SK-N-MC (cell line): ENCODE measurements at regions not wholly inside any gene's neighbourhood (a gene's known extent, or its start where the extent isn't known, plus 50 kb on each side); places are given as distances from the start of the nearest gene placed in this dataset.
A peak's percentile ranks its signal among the peaks of the same experiment; 100 is the strongest.

Experiments used
- DNase-seq: peaks from one replicate; pipeline ENCODE4 v3.0.0-alpha.2; 2011; ENCODE audit warnings: low read depth, low spot score
- H3K27ac ChIP-seq: fragments of 200-600 bp; sonication (generic); 2 replicates; pipeline ENCODE4 v1.5.1; 2016; ENCODE audit warnings: mixed run types
- H3K36me3 ChIP-seq: fragments of 200-600 bp; sonication (generic); 2 replicates; pipeline ENCODE4 v1.6.1; 2017; ENCODE audit warnings: antibody characterized with exemption, low read length, mixed read lengths; ENCODE audit not compliant: insufficient read depth
- H3K4me3 ChIP-seq: fragments of 200-600 bp; sonication (generic); 2 replicates; pipeline ENCODE4 v1.5.1; 2016
- H3K9ac ChIP-seq: fragments of 200-600 bp; sonication (generic); 2 replicates; pipeline ENCODE4 v1.8.0; 2017; ENCODE audit warnings: mixed run types, mixed read lengths; ENCODE audit not compliant: insufficient read length
- H3K9me3 ChIP-seq: fragments of 200-600 bp; sonication (generic); 2 replicates; pipeline ENCODE4 v1.6.1; 2017; ENCODE audit warnings: low read depth, mild to moderate bottlenecking, antibody characterized with exemption, low read length, moderate library complexity, mixed read lengths
- EZH2 ChIP-seq: fragments of 200-600 bp; sonication (generic); IDR thresholded peaks from one replicate; pipeline ENCODE4 v1.6.1; 2017; ENCODE audit warnings: antibody characterized with exemption
- FOXP2 ChIP-seq: optimal IDR thresholded peaks from 2 replicates; pipeline ENCODE3; 2011; ENCODE audit warnings: mild to moderate bottlenecking, moderate library complexity; ENCODE audit not compliant: insufficient read depth; ENCODE audit errors: extremely low read length, control extremely low read depth
- POLR2AphosphoS5 ChIP-seq: IDR thresholded peaks from 2 replicates; pipeline ENCODE4 v1.6.1; 2012; ENCODE audit warnings: mild to moderate bottlenecking, low read depth, low read length, borderline replicate concordance

DNA sequence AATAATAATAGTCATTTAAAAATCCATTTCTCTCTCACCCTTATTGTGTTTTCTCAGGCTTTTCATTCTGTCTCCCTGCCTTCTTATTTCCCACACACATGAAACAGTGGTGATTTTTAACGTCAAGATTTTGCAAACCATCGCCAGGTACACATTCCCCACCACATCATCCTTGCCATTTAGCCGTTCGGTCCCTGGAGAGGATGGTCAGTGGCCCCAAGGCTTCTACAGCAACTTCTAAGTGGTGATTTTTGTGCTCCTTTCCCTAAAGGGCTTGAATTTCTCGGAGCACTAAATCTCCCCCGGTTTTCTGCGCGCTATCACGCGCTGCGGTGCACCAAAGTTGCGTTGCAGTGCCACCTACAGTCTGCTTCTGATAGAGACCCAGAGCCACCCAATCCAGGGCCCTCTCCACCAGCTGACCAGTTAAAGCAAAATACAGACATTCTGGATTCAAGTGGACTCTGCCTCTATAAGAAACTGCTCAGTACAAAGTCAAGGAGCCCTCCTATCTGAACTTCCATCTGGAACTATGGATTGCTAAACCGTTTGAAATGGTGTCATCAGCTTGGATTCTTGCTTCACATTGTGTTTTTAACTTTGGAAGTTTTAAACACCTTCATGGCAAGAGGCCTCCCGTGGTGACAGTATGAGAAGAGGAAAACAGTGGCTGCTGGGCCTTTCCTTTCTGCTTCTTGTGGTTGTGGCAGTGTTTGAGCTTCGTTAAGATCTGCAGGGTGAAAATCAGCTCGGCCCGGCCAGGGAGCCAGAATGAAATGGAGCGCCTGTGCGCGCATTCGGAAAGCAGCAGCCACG is 234.0 kb downstream of the SPTSSA start:
- no peak overlapping the region for H3K9ac ChIP-seq
- H3K4me3 ChIP-seq, result no peak overlapping the region
- DNase-seq, result no peak
- H3K27ac ChIP-seq, result no peak overlapping the region
- no peaks in the 10 kb centered on the region for H3K9me3 ChIP-seq
- TF ChIP-seq POLR2AphosphoS5, result no peak
- no peak for TF ChIP-seq EZH2
- TF ChIP-seq FOXP2, result no peak
- H3K36me3 ChIP-seq, result no peaks in the 10 kb centered on the region

DNA sequence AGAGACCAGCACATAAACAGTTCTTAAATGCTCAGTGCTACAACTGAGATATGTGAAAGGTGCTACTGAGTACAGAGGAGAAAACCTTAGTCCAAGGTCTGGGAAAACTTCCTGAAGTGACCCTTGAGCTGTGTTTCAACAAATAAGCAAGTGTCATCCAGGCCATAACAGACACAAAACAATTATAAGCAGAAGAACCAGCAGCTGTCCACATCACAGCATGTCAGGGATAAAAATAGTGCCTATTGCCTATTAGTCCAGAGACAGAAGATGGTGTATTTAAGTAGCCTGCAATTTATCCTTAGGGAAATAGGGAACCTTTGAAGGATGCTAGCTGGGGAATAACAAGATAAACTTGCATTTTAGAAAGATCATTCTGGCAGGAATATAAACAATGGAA is 237.8 kb downstream of the SPTSSA start:
- Histone ChIP-seq H3K27ac (no peak overlapping the region), H3K4me3 (no peak overlapping the region), H3K9ac (no peak overlapping the region), H3K36me3 (no peaks in the 10 kb centered on the region), H3K9me3 (no peaks in the 10 kb centered on the region)
- TF ChIP-seq EZH2 (no peak), POLR2AphosphoS5 (no peak), FOXP2 (no peak)
- DNase-seq, result no peak

DNA sequence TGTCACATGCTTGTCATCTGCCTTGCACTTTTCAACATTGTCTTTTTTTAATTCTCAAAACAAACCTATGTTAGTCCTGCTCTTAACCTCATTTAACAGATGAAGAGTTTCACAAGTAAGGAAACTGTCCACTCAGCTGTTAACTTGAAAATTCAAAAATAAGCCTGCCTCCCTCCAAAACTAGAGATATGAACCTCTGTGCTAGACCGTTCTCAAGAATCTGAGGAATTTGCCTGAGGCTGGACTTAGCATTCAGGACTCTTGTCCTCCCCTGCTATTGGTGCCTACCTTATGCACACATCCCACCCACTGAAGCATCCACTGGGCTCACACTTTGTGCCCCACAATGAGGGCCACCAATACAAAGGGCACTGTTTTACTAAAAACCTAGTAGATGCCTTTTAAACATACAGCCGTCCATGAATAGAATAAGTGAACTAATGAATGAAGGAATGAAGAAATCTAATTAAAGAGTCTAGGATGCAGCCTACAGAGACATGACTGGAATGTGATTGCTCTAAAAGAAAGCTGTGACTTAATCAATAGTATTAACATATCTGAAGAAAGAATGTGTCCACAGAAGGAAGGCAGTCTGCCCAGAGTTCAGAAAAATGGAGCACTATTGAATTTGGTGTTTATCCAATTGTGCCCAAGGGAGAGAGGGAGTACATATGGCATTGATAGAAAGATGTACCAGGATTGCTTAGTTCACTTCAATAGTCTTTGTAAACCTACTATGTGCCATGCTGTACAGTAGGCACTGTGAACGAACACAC is 238.5 kb downstream of the SPTSSA start:
- Histone ChIP-seq H3K36me3 (no peaks in the 10 kb centered on the region), H3K27ac (no peak overlapping the region), H3K4me3 (no peak overlapping the region), H3K9me3 (no peaks in the 10 kb centered on the region), H3K9ac (no peak overlapping the region)
- DNase-seq, result no peak
- TF ChIP-seq POLR2AphosphoS5, result no peak
- TF ChIP-seq EZH2, result no peak
- TF ChIP-seq FOXP2, result no peak

DNA sequence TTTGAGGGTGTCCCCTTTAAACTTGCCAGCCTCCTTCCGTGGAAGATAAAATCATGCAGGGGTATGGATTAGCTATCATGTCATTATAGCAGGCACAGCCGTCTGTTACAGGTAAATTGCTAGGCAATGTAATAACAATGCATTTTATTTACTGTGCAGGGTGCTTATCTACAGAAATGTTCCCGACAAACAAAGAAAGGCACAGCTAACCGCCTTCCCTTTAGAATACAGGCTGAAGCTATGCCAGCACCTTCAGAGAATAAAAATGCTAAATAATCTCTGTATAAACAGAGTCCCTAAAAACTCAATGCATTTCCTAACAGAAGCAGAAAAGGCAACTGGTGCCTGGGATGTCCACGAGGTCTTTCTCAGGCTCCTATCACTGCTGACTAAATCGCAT is 239.2 kb downstream of the SPTSSA start:
- no peaks in the 10 kb centered on the region for H3K9me3 ChIP-seq
- DNase-seq, result no peak
- TF ChIP-seq FOXP2 (no peak), EZH2 (peak; percentile 52)

DNA sequence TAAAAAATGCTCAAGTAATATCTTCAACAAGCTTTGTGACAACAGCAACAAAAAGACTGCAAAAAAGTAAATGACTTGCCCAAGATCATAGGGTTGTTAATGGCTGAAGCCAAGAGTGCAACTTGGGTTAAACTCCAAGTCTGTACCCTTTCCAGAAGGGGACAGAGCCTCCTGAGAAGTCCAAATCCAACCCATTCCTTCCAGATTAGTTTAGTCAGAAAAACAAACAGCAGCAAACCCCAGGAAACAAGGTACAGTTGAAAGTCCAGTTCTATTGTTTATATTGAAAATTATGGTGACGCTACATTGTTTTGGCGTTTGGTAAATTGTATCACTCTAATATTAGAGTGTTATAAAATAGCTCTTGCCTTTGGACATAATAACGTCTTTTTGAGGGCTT is 239.9 kb downstream of the SPTSSA start:
- Histone ChIP-seq H3K27ac (no peak overlapping the region), H3K9ac (no peak overlapping the region), H3K9me3 (no peaks in the 10 kb centered on the region), H3K36me3 (no peaks in the 10 kb centered on the region), H3K4me3 (no peak overlapping the region)
- TF ChIP-seq POLR2AphosphoS5 (no peak), FOXP2 (no peak), EZH2 (no peak)
- no peak for DNase-seq

More for the DNA sequence above, 239.2 kb downstream of the SPTSSA start:
- H3K27ac ChIP-seq, result no peak overlapping the region
- H3K4me3 ChIP-seq, result no peak overlapping the region
- H3K36me3 ChIP-seq, result no peaks in the 10 kb centered on the region
- no peak overlapping the region for H3K9ac ChIP-seq

DNA sequence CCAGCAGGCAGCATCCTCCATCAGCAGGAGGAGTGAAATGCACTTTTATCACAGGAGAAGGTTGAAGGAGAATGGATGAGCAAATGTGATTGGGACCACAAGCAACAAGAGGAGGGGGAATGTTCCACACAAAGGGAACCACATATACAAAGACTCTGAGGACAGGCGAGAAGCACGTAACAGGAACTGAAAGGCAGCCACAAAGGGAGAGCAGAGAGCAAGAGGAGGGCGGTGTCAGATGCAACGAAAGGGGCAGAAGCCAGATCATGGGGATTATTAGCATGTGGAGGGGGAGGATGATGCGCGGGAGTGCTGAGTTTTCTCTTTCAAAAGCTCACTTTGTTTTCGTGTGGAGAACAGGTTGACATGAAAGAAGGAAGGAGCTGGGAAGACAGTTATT is 241.1 kb downstream of the SPTSSA start:
- no peaks in the 10 kb centered on the region for H3K9me3 ChIP-seq
- no peak for DNase-seq
- H3K36me3 ChIP-seq, result no peaks in the 10 kb centered on the region
- no peak overlapping the region for H3K27ac ChIP-seq
- TF ChIP-seq FOXP2 (no peak), EZH2 (no peak), POLR2AphosphoS5 (no peak)
- H3K9ac ChIP-seq, result no peak overlapping the region
- H3K4me3 ChIP-seq, result no peak overlapping the region

DNA sequence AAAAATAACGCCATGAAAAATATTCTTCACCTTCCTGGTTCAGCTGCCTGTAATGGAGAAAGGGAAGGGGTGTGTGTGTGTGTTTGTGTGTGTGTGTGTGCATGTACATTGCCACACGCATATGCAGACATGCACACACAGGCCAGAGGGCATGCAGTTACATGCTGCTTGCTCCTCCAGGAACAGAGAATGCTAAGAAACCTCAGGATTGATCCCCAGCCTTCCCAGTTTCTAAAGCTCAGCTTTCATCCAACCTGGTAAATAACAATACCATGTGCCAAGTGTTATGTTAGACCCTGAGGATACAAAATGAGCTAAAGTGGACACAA is 241.7 kb downstream of the SPTSSA start:
- Histone ChIP-seq H3K27ac (no peak overlapping the region), H3K9me3 (no peaks in the 10 kb centered on the region), H3K36me3 (no peaks in the 10 kb centered on the region), H3K4me3 (no peak overlapping the region), H3K9ac (no peak overlapping the region)
- TF ChIP-seq FOXP2, result no peak
- TF ChIP-seq EZH2, result no peak
- TF ChIP-seq POLR2AphosphoS5, result no peak
- DNase-seq, result no peak

DNA sequence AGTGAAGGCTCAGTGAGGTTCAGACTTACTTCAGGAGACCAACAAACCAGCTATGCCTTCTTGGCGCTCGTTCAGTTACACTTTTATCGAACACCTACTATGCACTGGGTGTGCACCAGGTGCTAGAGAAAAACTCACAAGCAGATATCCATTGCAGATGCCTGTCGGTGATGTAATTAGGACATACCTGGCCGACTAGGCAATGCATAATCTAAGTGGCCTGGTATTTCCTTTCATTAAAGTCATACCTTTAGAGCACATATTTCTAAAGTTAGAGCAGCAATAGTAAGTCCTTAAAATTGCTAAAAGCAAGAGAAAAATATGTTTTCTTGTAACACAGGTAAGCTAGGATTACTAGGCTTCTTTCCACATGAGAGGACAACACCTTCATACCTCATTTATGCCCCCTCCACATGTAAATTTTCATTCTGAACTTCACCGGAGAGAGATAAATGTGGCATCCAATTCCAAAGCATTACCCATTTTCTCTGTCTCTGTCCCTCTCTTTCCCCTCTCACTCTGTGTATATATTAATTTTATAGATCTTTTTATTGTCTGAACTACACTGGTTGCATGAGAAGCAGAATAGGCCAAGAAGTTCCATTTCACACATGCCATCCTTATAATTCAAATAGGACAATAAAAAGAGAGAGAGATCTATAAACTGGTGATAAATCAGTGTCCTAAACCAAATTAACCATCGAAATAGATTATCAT is 242.2 kb downstream of the SPTSSA start:
- no peaks in the 10 kb centered on the region for H3K9me3 ChIP-seq
- no peak overlapping the region for H3K27ac ChIP-seq
- TF ChIP-seq POLR2AphosphoS5 (no peak), EZH2 (no peak), FOXP2 (no peak)
- no peak overlapping the region for H3K4me3 ChIP-seq
- H3K36me3 ChIP-seq, result no peaks in the 10 kb centered on the region
- no peak for DNase-seq
- H3K9ac ChIP-seq, result no peak overlapping the region

DNA sequence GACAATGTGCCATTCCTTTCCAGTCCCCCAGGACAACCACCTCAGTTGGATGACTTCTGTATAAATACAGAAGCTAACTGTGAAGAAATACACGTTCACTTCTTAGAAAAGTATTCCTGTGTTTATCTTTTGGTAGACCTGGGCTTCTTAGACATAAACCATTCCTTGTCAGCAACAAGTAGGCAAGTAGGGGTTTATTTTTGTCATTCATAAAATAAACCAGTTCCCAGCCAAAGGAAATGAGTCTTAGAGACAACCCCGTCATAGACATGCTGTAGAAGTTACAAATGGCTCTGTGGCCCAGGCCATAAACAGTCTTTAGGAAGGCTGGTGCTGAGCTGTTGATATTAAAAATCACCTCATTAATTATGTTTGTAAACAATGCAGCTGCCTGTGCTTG is 243.2 kb downstream of the SPTSSA start:
- Histone ChIP-seq H3K27ac (no peak overlapping the region), H3K4me3 (no peak overlapping the region), H3K9ac (no peak overlapping the region), H3K36me3 (no peaks in the 10 kb centered on the region), H3K9me3 (no peaks in the 10 kb centered on the region)
- TF ChIP-seq EZH2, result no peak
- no peak for TF ChIP-seq FOXP2
- TF ChIP-seq POLR2AphosphoS5, result no peak
- no peak for DNase-seq
